ENCODE measurements at regions not wholly inside any gene's neighbourhood (a gene's known extent, or its start where the extent isn't known, plus 50 kb on each side); places are given as distances from the start of the nearest gene placed in this dataset.
"Not testable (repeated sequence)": the region's sequence is repeated elsewhere in the genome, so short reads cannot be mapped to it uniquely, and the experiment has no call there.

DNA sequence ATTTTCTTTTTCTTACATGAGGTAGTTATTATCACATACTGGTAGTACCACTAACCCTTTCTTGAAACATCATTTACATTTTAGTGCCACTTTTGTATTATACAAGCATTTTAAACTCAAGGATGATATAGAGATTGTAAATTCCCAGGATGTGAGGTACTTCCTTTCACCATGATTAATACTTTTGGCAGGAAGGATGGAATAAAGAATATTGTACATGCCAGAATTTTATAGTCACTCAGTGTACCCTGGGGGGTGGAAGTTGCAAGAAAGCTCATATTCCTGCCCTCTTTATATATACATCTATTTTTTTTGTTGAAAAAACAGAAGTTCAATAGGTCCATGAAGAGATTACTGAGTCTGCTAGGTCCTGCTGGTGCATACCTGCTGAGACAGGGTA, 141.0 kb upstream of the PLSCR5 start:
- peak; percentile 85 for DNase-seq

DNA sequence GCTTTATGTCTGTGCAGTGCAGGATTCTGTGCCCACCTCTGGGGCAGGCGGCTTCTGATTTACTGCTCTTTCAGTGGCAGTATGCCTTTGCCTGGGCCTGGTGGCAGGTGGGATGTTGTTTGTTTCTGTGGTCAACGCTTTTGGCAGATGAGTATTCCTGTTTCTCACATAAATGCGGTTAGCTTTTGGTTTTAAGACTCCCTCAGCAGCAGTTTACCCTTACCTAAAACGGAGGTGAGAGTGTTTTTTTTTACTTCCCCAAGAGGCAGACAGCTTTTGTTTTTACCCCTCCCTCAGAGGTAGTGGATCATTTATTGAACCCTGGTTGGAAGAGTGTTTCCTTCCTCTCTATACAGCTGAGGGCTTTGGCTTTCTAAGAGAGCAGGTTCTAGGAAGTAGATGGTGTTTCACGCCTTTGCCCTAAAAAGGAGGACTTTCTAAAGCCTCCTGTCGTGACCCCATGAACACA, 134.1 kb upstream of the PLSCR5 start:
- no peak for DNase-seq

- DNase-seq, result no peak
Observed at GRCh38 chr3:146732325-146732724, 127.2 kb upstream of the PLSCR5 start.

GRCh38 chr3:146715170-146715569, 110.0 kb upstream of the PLSCR5 start:
- DNase-seq, result peak; percentile 5

DNA sequence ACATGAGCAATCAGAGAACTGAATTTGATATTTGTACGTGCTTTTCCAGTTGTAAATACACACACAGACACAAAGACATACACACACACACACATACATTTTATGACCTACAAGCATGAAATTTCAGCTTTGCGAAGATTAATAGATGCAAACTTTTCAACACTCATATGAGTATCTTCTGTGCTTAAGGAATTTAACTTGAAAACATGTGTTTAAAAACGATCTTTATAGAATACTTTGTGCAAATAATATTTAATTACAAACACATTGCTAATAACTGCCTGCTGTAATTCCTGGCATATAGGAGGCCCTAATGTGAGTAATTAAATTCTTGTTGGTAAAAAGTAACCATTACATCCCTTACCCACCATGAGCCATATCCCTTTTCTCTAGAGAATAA, 107.7 kb upstream of the PLSCR5 start:
- peak; percentile 42 for DNase-seq

DNA sequence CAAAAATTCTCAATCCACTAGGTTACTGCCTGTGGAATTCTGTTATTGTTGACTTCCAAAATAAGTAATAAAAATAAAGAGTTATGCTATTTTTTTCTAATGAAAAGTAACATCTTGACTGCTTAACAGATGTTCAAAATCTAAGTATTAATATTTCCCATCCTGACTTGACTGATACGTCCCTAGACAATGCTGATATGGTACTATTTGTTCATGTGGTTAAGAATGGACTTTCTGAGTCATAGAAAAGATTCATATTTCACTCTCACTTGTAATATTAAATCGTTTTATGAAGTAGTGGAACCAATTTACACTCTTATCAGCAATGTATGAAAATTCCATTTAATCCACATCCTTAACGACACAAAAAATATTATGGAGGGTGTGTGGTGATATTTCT, 104.8 kb upstream of the PLSCR5 start:
- peak; percentile 17 for DNase-seq

DNA sequence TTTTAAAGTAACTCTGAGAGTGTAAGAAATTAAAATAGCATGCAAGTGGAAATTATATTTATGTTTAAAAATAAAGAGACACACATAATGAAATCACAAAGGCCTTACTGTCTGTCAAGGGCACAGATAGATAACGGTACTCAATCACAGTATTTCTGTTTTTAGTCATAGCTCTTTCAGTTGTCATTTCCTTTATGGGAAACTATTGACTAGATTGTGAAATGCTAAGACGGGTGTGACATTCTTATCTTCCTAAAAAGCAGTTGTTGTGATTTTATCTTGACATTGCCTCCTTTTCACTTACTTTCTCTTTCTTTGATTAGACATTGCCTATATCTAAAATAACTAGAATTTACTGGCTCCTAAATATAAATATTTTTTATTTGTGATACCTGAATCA, 100.1 kb upstream of the PLSCR5 start:
- DNase-seq, result no peak

DNA sequence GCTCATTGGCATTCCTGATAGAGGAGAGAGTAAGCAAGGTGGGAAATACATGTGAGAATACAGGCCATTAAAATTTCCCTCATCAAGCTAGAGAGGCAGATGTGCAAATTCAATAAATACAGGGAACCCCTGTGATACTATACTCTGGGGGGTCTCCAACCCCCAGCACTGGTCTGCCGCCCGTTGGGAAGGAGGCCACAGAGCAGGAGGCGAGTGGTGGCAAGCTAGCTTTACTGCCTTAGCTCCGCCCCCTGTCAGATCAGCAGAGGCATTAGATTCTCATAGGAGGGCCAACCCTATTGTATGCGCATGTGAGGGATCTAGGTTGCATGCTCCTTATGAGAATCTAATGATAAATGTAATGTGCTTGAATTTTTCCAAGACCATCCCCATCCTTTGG, 97.1 kb upstream of the PLSCR5 start:
- DNase-seq, result no peak

- no peak for DNase-seq
Observed at GRCh38 chr3:146701246-146701645, 96.1 kb upstream of the PLSCR5 start.

- DNase-seq, result not testable (repeated sequence)
Observed at GRCh38 chr3:146700025-146700424, 94.9 kb upstream of the PLSCR5 start.

GRCh38 chr3:146692254-146692653, 87.1 kb upstream of the PLSCR5 start:
- DNase-seq, result no peak

DNA sequence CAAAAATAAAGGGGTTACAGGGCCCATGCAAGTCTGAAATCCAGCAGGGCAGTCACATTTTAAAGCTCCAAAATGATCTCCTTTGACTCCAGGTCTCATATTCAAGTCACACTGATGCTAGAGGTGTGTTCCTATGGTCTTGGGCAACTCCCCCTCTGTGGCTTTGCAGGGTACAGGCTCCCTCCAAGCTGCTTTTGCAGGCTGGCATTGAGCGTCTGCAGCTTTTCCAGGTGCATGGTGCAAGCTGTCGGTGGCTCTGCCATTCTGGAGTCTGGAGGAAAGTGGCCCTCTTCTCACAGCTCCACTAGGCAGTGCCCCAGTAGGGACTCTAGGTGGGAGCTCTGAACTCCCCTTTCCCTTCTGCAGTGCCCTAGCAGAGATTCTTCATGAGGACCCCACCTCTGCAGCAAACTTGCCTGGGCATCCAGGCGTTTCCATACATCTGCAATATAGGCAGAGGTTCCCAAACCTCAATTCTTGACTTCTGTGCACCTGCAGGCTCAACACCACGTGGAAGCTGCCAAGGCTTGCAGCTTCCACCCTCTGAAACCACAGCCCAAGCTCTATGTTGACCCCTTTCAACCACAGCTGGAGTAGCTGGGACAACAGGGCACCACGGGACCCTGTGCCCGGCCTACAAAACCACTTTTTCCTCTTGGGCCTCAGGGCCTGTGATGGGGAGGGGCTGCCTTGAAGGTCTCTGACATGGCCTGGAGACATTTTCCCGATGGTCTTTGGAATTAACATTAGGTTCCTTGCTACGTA, 80.1 kb upstream of the PLSCR5 start:
- no peak for DNase-seq

GRCh38 chr3:146682171-146682570, 77.0 kb upstream of the PLSCR5 start:
- DNase-seq, result peak; percentile 16

DNA sequence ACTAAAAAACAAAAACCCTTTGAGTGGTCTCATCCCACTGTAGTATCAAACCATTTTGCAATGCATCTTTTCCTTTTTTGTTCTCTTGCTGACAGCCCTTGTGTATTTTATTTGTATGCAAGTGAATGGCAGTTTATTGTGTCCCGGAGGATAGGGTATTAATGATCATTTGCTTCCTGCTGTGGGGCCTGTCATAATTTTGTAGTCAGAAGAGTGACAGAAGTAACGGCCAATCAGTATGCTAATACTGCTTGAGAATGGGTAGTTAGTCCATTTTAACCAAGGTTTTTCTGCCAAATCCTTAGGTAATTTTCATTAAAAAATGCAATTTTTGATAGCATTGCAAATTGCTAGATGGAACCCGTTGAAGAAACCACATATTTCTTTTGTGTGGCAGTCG, 75.5 kb upstream of the PLSCR5 start:
- no peak for DNase-seq

- no peak for DNase-seq
Observed at GRCh38 chr3:146679995-146680394, 74.8 kb upstream of the PLSCR5 start.

DNA sequence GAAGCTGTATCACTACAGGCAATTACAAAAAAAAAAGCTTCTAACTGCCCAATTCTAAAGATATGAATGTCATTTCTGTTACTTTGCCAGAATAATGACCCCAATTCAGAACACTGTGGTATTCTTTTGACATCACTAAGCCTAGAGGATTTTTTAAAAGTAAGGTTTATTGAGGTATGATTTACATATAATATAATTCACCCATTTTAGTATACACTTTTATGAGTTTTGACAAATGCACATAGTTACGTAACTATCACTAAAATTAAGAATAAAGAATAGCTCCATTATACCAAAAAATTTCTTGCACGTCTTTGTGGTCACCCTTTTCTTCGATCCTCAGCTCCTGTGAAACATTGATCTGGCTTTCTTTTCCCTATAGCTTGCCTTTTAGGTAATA, 74.0 kb upstream of the PLSCR5 start:
- no peak for DNase-seq

GRCh38 chr3:146672941-146673340, 67.8 kb upstream of the PLSCR5 start:
- no peak for DNase-seq

DNA sequence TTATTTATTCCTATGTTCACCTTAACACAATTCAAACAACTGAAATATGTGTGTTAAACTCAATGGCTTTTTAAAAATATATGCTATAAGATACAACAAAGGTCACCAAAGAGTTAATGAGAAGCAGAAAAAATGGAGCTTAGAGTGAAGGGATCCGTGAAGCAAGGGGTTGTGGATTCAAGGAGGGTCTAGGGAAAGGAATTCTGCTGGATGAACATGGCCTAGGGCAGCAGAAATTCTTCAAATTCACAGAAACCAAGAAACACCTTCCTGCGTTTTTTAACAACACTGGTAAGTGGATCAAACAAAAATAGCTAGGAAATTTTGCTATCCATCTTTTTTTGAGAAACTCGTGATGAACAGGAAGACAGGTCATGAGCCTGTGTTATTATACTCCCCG, 59.3 kb upstream of the PLSCR5 start:
- DNase-seq, result no peak

- DNase-seq, result no peak
Observed at GRCh38 chr3:146658841-146659240, 53.7 kb upstream of the PLSCR5 start.

GRCh38 chr3:146655333-146655996, 50.3 kb upstream of the PLSCR5 start:
- no peak for DNase-seq
